Stimulated activated CD4-positive, alpha-beta T cell treated with anti-CD3 and anti-CD28 coated beads, TNF-alpha, amount 100 ng/mL, for 48 hours (primary cell): ENCODE measurements at regions not wholly inside any gene's neighbourhood (a gene's known extent, or its start where the extent isn't known, plus 50 kb on each side); places are given as distances from the start of the nearest gene placed in this dataset.

ENCODE experiments used
- DNase-seq, 3 donors: peaks; one replicate each; pipeline ENCODE4 v3.0.0-alpha.2; 2020; ENCODE audit warnings: low read depth in 3 of 3

- no peak for DNase-seq
These were observed 56.5 kb upstream of the CTBP2 start for GRCh38 chr10:125216861-125217260.

GRCh38 chr10:125216309-125216708 lies 55.9 kb upstream of the CTBP2 start:
- DNase-seq = no peak

- no peak for DNase-seq
These were observed 53.9 kb upstream of the CTBP2 start for GRCh38 chr10:125214283-125214570.

- no peak for DNase-seq
These were observed 53.3 kb upstream of the CTBP2 start for GRCh38 chr10:125213541-125214282.

GRCh38 chr10:125212150-125212809 lies 51.9 kb upstream of the CTBP2 start:
- DNase-seq = no peak
